ENCODE measurements at regions not wholly inside any gene's neighbourhood (a gene's known extent, or its start where the extent isn't known, plus 50 kb on each side); places are given as distances from the start of the nearest gene placed in this dataset.

DNA sequence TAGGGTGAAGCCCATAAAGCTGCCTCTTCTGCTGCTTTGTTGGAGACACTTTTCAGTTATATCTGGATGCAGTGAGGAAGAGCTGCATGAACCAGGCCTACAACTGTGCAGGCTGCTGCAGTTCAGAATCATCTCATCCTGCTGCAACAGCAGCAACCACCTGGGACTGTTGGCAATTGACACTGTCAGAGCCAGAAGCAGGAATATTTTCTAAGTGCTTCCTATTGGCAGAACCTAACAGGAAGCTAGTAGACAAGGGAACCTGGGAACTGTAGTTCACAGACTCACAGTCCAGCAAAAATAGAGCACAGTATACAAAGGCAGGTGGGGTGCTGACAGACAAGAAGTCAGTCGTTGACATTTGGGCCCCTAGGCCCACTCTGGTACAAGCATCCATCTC is 452.9 kb upstream of the SPRED2 start:
- no peak overlapping the region for H3K4me2 ChIP-seq (replicated peaks; ENCODE audit: low read depth, low read length, poor library complexity, severe bottlenecking)
- H3K27ac ChIP-seq (ENCODE audit: low read length in 2 of 2) = no peak overlapping the region
- H3K9ac ChIP-seq (ENCODE audit: low read length) = no peak overlapping the region
- H3K27me3 Mint-ChIP-seq = no peaks in the 10 kb centered on the region
- no peaks in the 10 kb centered on the region for H3K9me3 Mint-ChIP-seq (ENCODE audit: insufficient read depth)
- H4K20me1 ChIP-seq (ENCODE audit: control insufficient read depth, insufficient read depth, low read length, poor library complexity, severe bottlenecking) = no peaks in the 10 kb centered on the region
- no peak for ATAC-seq (ENCODE audit: low read depth)
- H3K79me2 ChIP-seq (ENCODE audit: control insufficient read depth, insufficient read depth, low read length) = no peaks in the 10 kb centered on the region
- intact Hi-C loops (cut with micrococcal nuclease) = no loop called here
- H3K27me3 ChIP-seq (replicated peaks in 1 of 4; ENCODE audit: control extremely low read depth in 1 of 4, control insufficient read depth in 3 of 4, insufficient read depth in 4 of 4, low read length in 3 of 4) = peaks cover 0 to 5% (median 2%) of the 10 kb centered on the region in 4 experiments
- WGBS (ENCODE audit: insufficient coverage) = no CpG with 5 or more reads among the region's 1 CpG
- H3K9me3 ChIP-seq (ENCODE audit: control extremely low read depth in 1 of 3, control insufficient read depth in 2 of 3, insufficient read depth in 1 of 3, low read length in 2 of 3) = peaks cover 0 to 6% (median 0%) of the 10 kb centered on the region in 3 donors
- no peaks in the 10 kb centered on the region for H3K4me1 ChIP-seq (ENCODE audit: control insufficient read depth in 2 of 2, insufficient read depth in 2 of 2, low read length in 2 of 2)
- H3K4me3 ChIP-seq (ENCODE audit: control extremely low read depth in 1 of 5, extremely low read depth in 1 of 5, insufficient read depth in 1 of 5, low read depth in 2 of 5, low read length in 4 of 5) = no peak overlapping the region
- ChIA-PET POLR2A (no interaction called here), CTCF (no interaction called here)
- no peak overlapping the region for H3K4me3 Mint-ChIP-seq
- no peaks in the 10 kb centered on the region for H3K4me1 Mint-ChIP-seq
- H3K36me3 ChIP-seq (replicated peaks in 1 of 2; ENCODE audit: control extremely low read depth in 1 of 2, control insufficient read depth in 1 of 2, extremely low read depth in 1 of 2, insufficient read depth in 2 of 2, low read length in 1 of 2) = no peaks in the 10 kb centered on the region
- DNase-seq = no peak
- H3K27ac Mint-ChIP-seq = no peak overlapping the region
- H2AFZ ChIP-seq (ENCODE audit: insufficient read depth, low read depth, low read length, poor library complexity, severe bottlenecking) = no peak overlapping the region
- TF ChIP-seq EZH2 (IDR thresholded peaks at IDR 0.05; ENCODE audit: borderline replicate concordance, insufficient read depth, low read depth, low read length, poor library complexity, severe bottlenecking) = no peak
- TF ChIP-seq, protein P1, sequence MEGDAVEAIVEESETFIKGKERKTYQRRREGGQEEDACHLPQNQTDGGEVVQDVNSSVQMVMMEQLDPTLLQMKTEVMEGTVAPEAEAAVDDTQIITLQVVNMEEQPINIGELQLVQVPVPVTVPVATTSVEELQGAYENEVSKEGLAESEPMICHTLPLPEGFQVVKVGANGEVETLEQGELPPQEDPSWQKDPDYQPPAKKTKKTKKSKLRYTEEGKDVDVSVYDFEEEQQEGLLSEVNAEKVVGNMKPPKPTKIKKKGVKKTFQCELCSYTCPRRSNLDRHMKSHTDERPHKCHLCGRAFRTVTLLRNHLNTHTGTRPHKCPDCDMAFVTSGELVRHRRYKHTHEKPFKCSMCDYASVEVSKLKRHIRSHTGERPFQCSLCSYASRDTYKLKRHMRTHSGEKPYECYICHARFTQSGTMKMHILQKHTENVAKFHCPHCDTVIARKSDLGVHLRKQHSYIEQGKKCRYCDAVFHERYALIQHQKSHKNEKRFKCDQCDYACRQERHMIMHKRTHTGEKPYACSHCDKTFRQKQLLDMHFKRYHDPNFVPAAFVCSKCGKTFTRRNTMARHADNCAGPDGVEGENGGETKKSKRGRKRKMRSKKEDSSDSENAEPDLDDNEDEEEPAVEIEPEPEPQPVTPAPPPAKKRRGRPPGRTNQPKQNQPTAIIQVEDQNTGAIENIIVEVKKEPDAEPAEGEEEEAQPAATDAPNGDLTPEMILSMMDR (IDR thresholded peaks at IDR 0.05) = no peak

DNA sequence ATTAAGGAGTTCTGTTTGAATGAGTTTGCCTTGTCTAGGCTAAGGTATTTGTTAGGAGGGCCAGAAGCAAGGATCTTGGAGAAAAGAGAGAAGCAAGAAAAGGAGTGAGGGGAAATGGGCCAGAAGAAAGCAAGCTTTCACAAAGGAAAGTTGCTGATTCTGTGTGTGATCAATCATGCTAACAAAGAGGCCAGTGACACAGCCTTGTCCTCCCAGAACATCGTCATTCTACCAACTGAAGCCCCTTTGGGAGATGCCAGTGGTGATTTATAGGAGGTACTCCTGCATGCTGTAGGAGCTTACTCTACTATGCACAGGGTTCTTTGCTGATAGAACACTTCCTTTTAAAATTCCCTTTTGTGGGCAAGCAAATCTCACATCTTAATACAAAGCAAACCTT is 449.2 kb upstream of the SPRED2 start:
- ChIA-PET CTCF (no interaction called here), POLR2A (no interaction called here)
- Histone ChIP-seq H3K4me3 (ENCODE audit: control extremely low read depth in 1 of 5, extremely low read depth in 1 of 5, insufficient read depth in 1 of 5, low read depth in 2 of 5, low read length in 4 of 5) (no peak overlapping the region), H4K20me1 (ENCODE audit: control insufficient read depth, insufficient read depth, low read length, poor library complexity, severe bottlenecking) (no peaks in the 10 kb centered on the region), H3K27ac (ENCODE audit: low read length in 2 of 2) (no peak overlapping the region), H3K79me2 (ENCODE audit: control insufficient read depth, insufficient read depth, low read length) (no peaks in the 10 kb centered on the region), H3K4me2 (replicated peaks; ENCODE audit: low read depth, low read length, poor library complexity, severe bottlenecking) (no peak overlapping the region), H3K9ac (ENCODE audit: low read length) (no peak overlapping the region), H2AFZ (ENCODE audit: insufficient read depth, low read depth, low read length, poor library complexity, severe bottlenecking) (no peak overlapping the region), H3K36me3 (replicated peaks in 1 of 2; ENCODE audit: control extremely low read depth in 1 of 2, control insufficient read depth in 1 of 2, extremely low read depth in 1 of 2, insufficient read depth in 2 of 2, low read length in 1 of 2) (no peaks in the 10 kb centered on the region), H3K4me1 (ENCODE audit: control insufficient read depth in 2 of 2, insufficient read depth in 2 of 2, low read length in 2 of 2) (no peaks in the 10 kb centered on the region), H3K27me3 (replicated peaks in 1 of 4; ENCODE audit: control extremely low read depth in 1 of 4, control insufficient read depth in 3 of 4, insufficient read depth in 4 of 4, low read length in 3 of 4) (peaks cover 0 to 5% (median 0%) of the 10 kb centered on the region in 4 experiments), H3K9me3 (ENCODE audit: control extremely low read depth in 1 of 3, control insufficient read depth in 2 of 3, insufficient read depth in 1 of 3, low read length in 2 of 3) (no peaks in the 10 kb centered on the region)
- intact Hi-C loops (cut with micrococcal nuclease) = no loop called here
- Mint-ChIP-seq H3K4me1 (no peaks in the 10 kb centered on the region), H3K4me3 (no peak overlapping the region), H3K27ac (no peak overlapping the region), H3K27me3 (peaks cover 3% of the 10 kb centered on the region), H3K9me3 (ENCODE audit: insufficient read depth) (no peaks in the 10 kb centered on the region)
- no peak for DNase-seq
- ATAC-seq (ENCODE audit: low read depth) = no peak
- no peak for TF ChIP-seq EZH2 (IDR thresholded peaks at IDR 0.05; ENCODE audit: borderline replicate concordance, insufficient read depth, low read depth, low read length, poor library complexity, severe bottlenecking)
- TF ChIP-seq, protein P1 (IDR thresholded peaks at IDR 0.05) = no peak
- WGBS (ENCODE audit: insufficient coverage) = no CpG with 5 or more reads among the region's 1 CpG

Data from B cell (primary cell).